Sigmoid colon (tissue), 4 donors: ENCODE measurements at regions not wholly inside any gene's neighbourhood (a gene's known extent, or its start where the extent isn't known, plus 50 kb on each side); places are given as distances from the start of the nearest gene placed in this dataset.

Experiments
- CTCF ChIP-seq, 4 experiments: fragments of 450-650 bp in 3 of 4; fragments of 200-600 bp in 1 of 4; IDR thresholded peaks; one replicate each; pipeline ENCODE4 v1.5.1; 2016 to 2019; ENCODE audit warnings: antibody characterized with exemption in 4 of 4, mild to moderate bottlenecking in 3 of 4, moderate library complexity in 2 of 4
- EP300 ChIP-seq, 4 donors: sonication (generic); formaldehyde crosslinking; IDR thresholded peaks; one replicate each; pipeline ENCODE4 v1.6.1; 2017; ENCODE audit warnings: antibody characterized with exemption in 4 of 4
- POLR2A ChIP-seq, 2 donors: fragments of 450-650 bp; IDR thresholded peaks; one replicate each; pipeline ENCODE4 v1.6.1; 2016; ENCODE audit warnings: antibody characterized with exemption in 2 of 2, mild to moderate bottlenecking in 2 of 2, moderate library complexity in 2 of 2

GRCh38 chr9:86795047-86795442 is 152.3 kb downstream of the GAS1 start:
- TF ChIP-seq EP300 (IDR thresholded peaks at IDR 0.05) (no peak), CTCF (IDR thresholded peaks at IDR 0.05) (no peak), POLR2A (IDR thresholded peaks at IDR 0.05) (no peak)
